ENCODE measurements at regions not wholly inside any gene's neighbourhood (a gene's known extent, or its start where the extent isn't known, plus 50 kb on each side); places are given as distances from the start of the nearest gene placed in this dataset.
A peak's percentile ranks its signal among the peaks of the same experiment; 100 is the strongest.

- no peak for DNase-seq (ENCODE audit: low spot score in 2 of 2, unreplicated experiment in 2 of 2)
- no peak overlapping the region for H3K4me3 Mint-ChIP-seq
- no peak overlapping the region for H3K27ac Mint-ChIP-seq
- TF ChIP-seq CTCF (IDR thresholded peaks at IDR 0.05; ENCODE audit: unreplicated experiment), result no peak
- H3K27me3 Mint-ChIP-seq (ENCODE audit: low read depth), result peaks cover 2% of the 10 kb centered on the region
- no peaks in the 10 kb centered on the region for H3K4me1 Mint-ChIP-seq
- peaks cover 4% of the 10 kb centered on the region for H3K9me3 Mint-ChIP-seq
- no peaks in the 10 kb centered on the region for H3K36me3 Mint-ChIP-seq
Measured at GRCh38 chr6:25064006-25064405, 128.2 kb upstream of the RIPOR2 start.

- H3K27ac Mint-ChIP-seq, result no peak overlapping the region
- no peak for TF ChIP-seq CTCF (IDR thresholded peaks at IDR 0.05; ENCODE audit: unreplicated experiment)
- no peaks in the 10 kb centered on the region for H3K36me3 Mint-ChIP-seq
- DNase-seq (ENCODE audit: low spot score in 2 of 2, unreplicated experiment in 2 of 2), result no peak
- no peak overlapping the region for H3K4me3 Mint-ChIP-seq
- H3K4me1 Mint-ChIP-seq, result no peaks in the 10 kb centered on the region
- peaks cover 4% of the 10 kb centered on the region for H3K9me3 Mint-ChIP-seq
- peaks cover 2% of the 10 kb centered on the region for H3K27me3 Mint-ChIP-seq (ENCODE audit: low read depth)
Measured at GRCh38 chr6:25065666-25066065, 129.9 kb upstream of the RIPOR2 start.

- TF ChIP-seq CTCF (IDR thresholded peaks at IDR 0.05; ENCODE audit: unreplicated experiment), result no peak
- peaks cover 2% of the 10 kb centered on the region for H3K27me3 Mint-ChIP-seq (ENCODE audit: low read depth)
- H3K36me3 Mint-ChIP-seq, result no peaks in the 10 kb centered on the region
- H3K27ac Mint-ChIP-seq, result no peak overlapping the region
- H3K9me3 Mint-ChIP-seq, result no peaks in the 10 kb centered on the region
- no peak overlapping the region for H3K4me3 Mint-ChIP-seq
- H3K4me1 Mint-ChIP-seq, result no peaks in the 10 kb centered on the region
- no peak for DNase-seq (ENCODE audit: low spot score in 2 of 2, unreplicated experiment in 2 of 2)
Measured at GRCh38 chr6:25066593-25066992, 130.8 kb upstream of the RIPOR2 start.

- H3K4me3 Mint-ChIP-seq, result no peak overlapping the region
- H3K27me3 Mint-ChIP-seq (ENCODE audit: low read depth), result peaks cover 2% of the 10 kb centered on the region
- DNase-seq (ENCODE audit: low spot score in 2 of 2, unreplicated experiment in 2 of 2), result no peak
- no peaks in the 10 kb centered on the region for H3K9me3 Mint-ChIP-seq
- no peaks in the 10 kb centered on the region for H3K4me1 Mint-ChIP-seq
- no peak overlapping the region for H3K27ac Mint-ChIP-seq
- H3K36me3 Mint-ChIP-seq, result no peaks in the 10 kb centered on the region
- TF ChIP-seq CTCF (IDR thresholded peaks at IDR 0.05; ENCODE audit: unreplicated experiment), result no peak
Measured at GRCh38 chr6:25068866-25069265, 133.1 kb upstream of the RIPOR2 start.

- no peak overlapping the region for H3K4me3 Mint-ChIP-seq
- H3K27me3 Mint-ChIP-seq (ENCODE audit: low read depth), result peaks cover 3% of the 10 kb centered on the region
- TF ChIP-seq CTCF (IDR thresholded peaks at IDR 0.05; ENCODE audit: unreplicated experiment), result peak; percentile 95
- no peaks in the 10 kb centered on the region for H3K4me1 Mint-ChIP-seq
- H3K36me3 Mint-ChIP-seq, result no peaks in the 10 kb centered on the region
- no peaks in the 10 kb centered on the region for H3K9me3 Mint-ChIP-seq
- DNase-seq (ENCODE audit: low spot score in 2 of 2, unreplicated experiment in 2 of 2), result peak; percentile 63 to 82
- H3K27ac Mint-ChIP-seq, result no peak overlapping the region
Measured at GRCh38 chr6:25070547-25071366, 135.0 kb upstream of the RIPOR2 start.

Data from mesothelial cell of epicardium (in vitro differentiated cells).